SK-N-SH treated with all-trans-retinoic acid at 6 μM for 48 hours (cell line): ENCODE measurements at regions not wholly inside any gene's neighbourhood (a gene's known extent, or its start where the extent isn't known, plus 50 kb on each side); places are given as distances from the start of the nearest gene placed in this dataset.

ENCODE experiments used
- ATAC-seq: fragments of 200-7000 bp; cut with Tn5 transposase; 3 replicates; pipeline ENCODE4 v1.9.1; 2020; ENCODE audit warnings: mild to moderate bottlenecking, moderate library complexity
- BACH2 ChIP-seq: fragments of 250-450 bp; sonication (Bioruptor Pico); IDR thresholded peaks from 2 replicates; pipeline ENCODE4 v1.9.0; 2021; ENCODE audit warnings: mild to moderate bottlenecking, borderline replicate concordance
- CREB5 ChIP-seq: fragments of 250-450 bp; sonication (Bioruptor Pico); IDR thresholded peaks from 2 replicates; pipeline ENCODE4 v1.5.1; 2020; ENCODE audit warnings: low read depth, mild to moderate bottlenecking, moderate library complexity
- CSDC2 ChIP-seq: fragments of 250-450 bp; sonication (Bioruptor Pico); IDR thresholded peaks from 2 replicates; pipeline ENCODE4 v1.5.0; 2020; ENCODE audit warnings: mild to moderate bottlenecking, moderate library complexity
- CSRNP3 ChIP-seq: fragments of 250-450 bp; sonication (Bioruptor Pico); IDR thresholded peaks from 2 replicates; pipeline ENCODE4 v1.5.1; 2021; ENCODE audit warnings: mild to moderate bottlenecking, moderate library complexity
- ESRRG ChIP-seq: fragments of 250-450 bp; sonication (Bioruptor Pico); IDR thresholded peaks from 2 replicates; pipeline ENCODE4 v1.6.1; 2021; ENCODE audit warnings: mild to moderate bottlenecking
- GLIS3 ChIP-seq: fragments of 250-450 bp; sonication (Bioruptor Pico); IDR thresholded peaks from 2 replicates; pipeline ENCODE4 v1.5.0; 2020; ENCODE audit warnings: mild to moderate bottlenecking, moderate library complexity
- OSR1 ChIP-seq: fragments of 250-450 bp; sonication (Bioruptor Pico); IDR thresholded peaks from 2 replicates; pipeline ENCODE4 v1.8.0; 2022; ENCODE audit warnings: moderate library complexity, mild to moderate bottlenecking, inconsistent platforms
- POU6F1 ChIP-seq: fragments of 250-450 bp; sonication (Bioruptor Pico); IDR thresholded peaks from 2 replicates; pipeline ENCODE4 v1.8.0; 2021; ENCODE audit warnings: low read depth, mild to moderate bottlenecking, moderate library complexity, borderline replicate concordance
- PPARA ChIP-seq: fragments of 250-450 bp; sonication (Bioruptor Pico); IDR thresholded peaks from 2 replicates; pipeline ENCODE4 v1.5.0; 2020; ENCODE audit warnings: mild to moderate bottlenecking, borderline replicate concordance
- RARB ChIP-seq: fragments of 250-450 bp; sonication (Bioruptor Pico); IDR thresholded peaks from 2 replicates; pipeline ENCODE4 v1.8.0; 2021; ENCODE audit warnings: mild to moderate bottlenecking, moderate library complexity
- TCF4 ChIP-seq: fragments of 250-450 bp; sonication (Bioruptor Pico); IDR thresholded peaks from 2 replicates; pipeline ENCODE4 v1.8.0; 2021; ENCODE audit warnings: mild to moderate bottlenecking, moderate library complexity, borderline replicate concordance
- TOX ChIP-seq: fragments of 250-450 bp; sonication (Bioruptor Pico); IDR thresholded peaks from 2 replicates; pipeline ENCODE4 v1.8.0; 2021; ENCODE audit warnings: mild to moderate bottlenecking, moderate library complexity, borderline replicate concordance
- TSHZ2 ChIP-seq: fragments of 250-450 bp; sonication (Bioruptor Pico); IDR thresholded peaks from 2 replicates; pipeline ENCODE4 v1.5.0; 2020; ENCODE audit warnings: mild to moderate bottlenecking, moderate library complexity
- ZC3H10 ChIP-seq: fragments of 250-450 bp; sonication (Bioruptor Pico); IDR thresholded peaks from 2 replicates; pipeline ENCODE4 v1.5.1; 2021; ENCODE audit warnings: mild to moderate bottlenecking, moderate library complexity
- ZFP3 ChIP-seq: fragments of 250-450 bp; sonication (Bioruptor Pico); IDR thresholded peaks from 2 replicates; pipeline ENCODE4 v1.5.0; 2020; ENCODE audit warnings: mild to moderate bottlenecking, moderate library complexity
- ZFP30 ChIP-seq: fragments of 450-650 bp; formaldehyde crosslinking; IDR thresholded peaks from 2 replicates; pipeline ENCODE4 v1.5.0; 2022; ENCODE audit warnings: mild to moderate bottlenecking, moderate library complexity
- ZNF565 ChIP-seq: fragments of 450-650 bp; formaldehyde crosslinking; conservative IDR thresholded peaks from 2 replicates; pipeline ENCODE4 v1.5.0; 2020; ENCODE audit warnings: low read depth, mild to moderate bottlenecking, moderate library complexity
- ZNF70 ChIP-seq: fragments of 450-650 bp; formaldehyde crosslinking; IDR thresholded peaks from 2 replicates; pipeline ENCODE4 v1.5.0; 2020; ENCODE audit warnings: mild to moderate bottlenecking, moderate library complexity
- ZNF8 ChIP-seq: fragments of 450-650 bp; formaldehyde crosslinking; IDR thresholded peaks from 2 replicates; pipeline ENCODE4 v1.5.0; 2020; ENCODE audit warnings: mild to moderate bottlenecking, moderate library complexity
- TF ChIP-seq, protein P1 (sequence below): fragments of 250-450 bp; sonication (Bioruptor Pico); IDR thresholded peaks from 2 replicates; pipeline ENCODE4 v1.8.0; 2020; ENCODE audit warnings: mild to moderate bottlenecking, moderate library complexity, borderline replicate concordance

DNA sequence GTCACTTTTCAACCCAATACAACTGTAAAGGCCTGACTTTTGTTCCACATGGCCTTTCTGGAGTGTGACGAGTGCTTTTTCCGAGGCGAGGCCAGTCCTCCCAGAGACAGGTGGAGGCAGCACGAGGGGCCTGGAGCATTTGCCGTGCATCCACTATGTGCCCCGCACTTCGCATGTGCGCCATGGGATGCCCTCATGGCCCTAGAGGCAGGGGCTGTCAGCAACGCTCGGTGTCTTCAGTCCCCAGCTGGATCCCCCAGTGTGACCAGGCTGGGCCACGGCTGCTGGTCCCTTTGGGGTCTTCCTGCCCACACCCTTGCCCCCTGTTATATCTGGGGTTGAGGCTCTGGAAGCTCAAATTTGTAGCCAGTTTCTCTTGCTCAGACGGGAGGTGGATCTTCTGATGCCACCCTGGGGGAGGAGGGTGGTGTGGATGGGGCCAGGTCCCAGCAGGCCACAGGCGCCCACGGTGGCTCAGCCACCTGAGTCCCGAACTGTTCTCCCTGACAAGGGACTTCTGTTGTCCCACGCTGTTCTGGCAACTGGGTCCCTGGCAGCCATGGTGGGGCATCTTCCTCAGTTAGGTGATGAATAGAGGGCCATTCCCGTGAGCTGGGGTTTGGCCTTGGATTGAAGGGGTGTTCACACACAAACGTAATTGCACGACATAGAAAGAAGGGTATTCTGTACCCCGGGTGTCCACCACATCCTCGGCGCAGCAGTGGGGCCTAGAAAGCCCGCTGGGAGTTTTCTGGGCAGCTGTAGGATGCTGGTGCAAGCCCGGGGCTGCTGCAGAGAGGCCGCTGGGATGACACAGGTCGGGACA, 100.9 kb downstream of the CTTN start:
- no peak for ATAC-seq
- TF ChIP-seq BACH2 (no peak), CSDC2 (CRISPR knock-in tag) (no peak), CSRNP3 (no peak), OSR1 (CRISPR knock-in tag) (no peak), ZFP3 (CRISPR knock-in tag) (no peak), ZNF8 (CRISPR knock-in tag) (no peak), GLIS3 (no peak), ZC3H10 (no peak), ESRRG (CRISPR knock-in tag) (no peak), ZFP30 (CRISPR knock-in tag) (no peak), TSHZ2 (no peak), RARB (no peak), TOX (no peak), ZNF565 (CRISPR knock-in tag) (no peak), POU6F1 (CRISPR knock-in tag) (no peak), TCF4 (CRISPR knock-in tag) (no peak), CREB5 (no peak), PPARA (CRISPR knock-in tag) (no peak), ZNF70 (no peak)
- TF ChIP-seq, protein P1, sequence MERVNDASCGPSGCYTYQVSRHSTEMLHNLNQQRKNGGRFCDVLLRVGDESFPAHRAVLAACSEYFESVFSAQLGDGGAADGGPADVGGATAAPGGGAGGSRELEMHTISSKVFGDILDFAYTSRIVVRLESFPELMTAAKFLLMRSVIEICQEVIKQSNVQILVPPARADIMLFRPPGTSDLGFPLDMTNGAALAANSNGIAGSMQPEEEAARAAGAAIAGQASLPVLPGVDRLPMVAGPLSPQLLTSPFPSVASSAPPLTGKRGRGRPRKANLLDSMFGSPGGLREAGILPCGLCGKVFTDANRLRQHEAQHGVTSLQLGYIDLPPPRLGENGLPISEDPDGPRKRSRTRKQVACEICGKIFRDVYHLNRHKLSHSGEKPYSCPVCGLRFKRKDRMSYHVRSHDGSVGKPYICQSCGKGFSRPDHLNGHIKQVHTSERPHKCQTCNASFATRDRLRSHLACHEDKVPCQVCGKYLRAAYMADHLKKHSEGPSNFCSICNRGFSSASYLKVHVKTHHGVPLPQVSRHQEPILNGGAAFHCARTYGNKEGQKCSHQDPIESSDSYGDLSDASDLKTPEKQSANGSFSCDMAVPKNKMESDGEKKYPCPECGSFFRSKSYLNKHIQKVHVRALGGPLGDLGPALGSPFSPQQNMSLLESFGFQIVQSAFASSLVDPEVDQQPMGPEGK (CRISPR knock-in tag): no peak

DNA sequence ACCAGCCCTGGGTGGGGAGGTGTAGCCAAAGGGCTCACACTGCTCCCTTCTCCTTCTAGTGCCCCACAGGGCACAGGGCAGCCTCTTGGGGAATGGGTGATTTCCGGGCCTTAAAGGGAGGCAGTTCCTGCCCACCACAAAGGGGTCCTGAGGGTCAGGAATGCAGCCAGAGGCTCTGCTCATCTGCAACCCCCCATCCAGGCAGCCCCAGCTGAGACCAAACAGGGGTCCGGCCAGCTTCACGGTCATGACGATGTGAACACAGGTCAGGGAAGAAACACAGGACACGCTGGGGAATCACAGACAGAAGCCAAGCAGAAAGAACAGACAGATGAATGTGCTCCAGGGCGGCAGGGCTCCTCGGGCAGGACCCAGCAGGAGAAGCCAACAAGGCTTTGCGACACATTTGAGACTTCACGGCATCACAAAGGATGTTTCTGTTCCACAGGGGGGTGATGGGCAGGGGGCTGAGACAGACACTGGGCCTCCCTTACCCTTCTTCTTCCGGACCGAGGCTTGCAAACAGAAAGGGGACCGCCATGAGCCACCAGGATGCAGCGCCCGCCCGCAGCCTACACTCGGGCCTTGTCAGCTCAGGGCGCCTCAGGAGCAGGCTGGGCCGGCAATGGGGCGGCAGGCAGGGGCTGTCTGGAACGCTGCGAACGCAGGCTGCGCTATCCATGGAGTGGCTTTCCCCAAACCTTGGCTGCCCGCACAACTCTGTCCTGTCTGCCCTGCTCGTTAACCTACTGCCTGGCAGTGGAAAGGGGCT, 101.9 kb downstream of the CTTN start:
- TF ChIP-seq ZNF70 (no peak), PPARA (CRISPR knock-in tag) (no peak)
- ATAC-seq: no peak
